HG03520 (cell line): ENCODE measurements at regions not wholly inside any gene's neighbourhood (a gene's known extent, or its start where the extent isn't known, plus 50 kb on each side); places are given as distances from the start of the nearest gene placed in this dataset.

ENCODE experiments used
- ATAC-seq: cut with Tn5 transposase; IDR thresholded peaks from one replicate; pipeline ENCODE4 v1.9.1; 2021; ENCODE audit warnings: mild to moderate bottlenecking, moderate library complexity; ENCODE audit not compliant: unreplicated experiment

DNA sequence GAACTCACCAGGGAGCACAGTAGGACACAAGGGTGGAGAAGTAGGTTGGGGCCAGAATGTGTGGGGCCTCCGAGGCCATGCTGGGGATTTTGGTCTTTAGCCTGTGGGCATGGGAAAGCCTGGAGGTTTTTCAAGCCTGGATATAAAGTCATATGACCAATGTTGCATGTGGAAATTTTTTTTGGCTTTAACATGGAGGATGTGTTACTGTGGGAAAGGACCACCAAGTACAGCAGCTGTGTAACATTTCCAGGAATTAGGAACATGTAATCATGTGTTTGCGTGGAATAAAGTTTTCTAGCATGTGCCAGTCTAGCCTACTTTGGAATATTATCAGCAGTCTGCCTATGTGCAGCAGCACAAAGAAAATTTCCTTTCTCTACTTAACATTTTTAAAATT is 78.5 kb downstream of the TNFSF18 start:
- ATAC-seq, result no peak

DNA sequence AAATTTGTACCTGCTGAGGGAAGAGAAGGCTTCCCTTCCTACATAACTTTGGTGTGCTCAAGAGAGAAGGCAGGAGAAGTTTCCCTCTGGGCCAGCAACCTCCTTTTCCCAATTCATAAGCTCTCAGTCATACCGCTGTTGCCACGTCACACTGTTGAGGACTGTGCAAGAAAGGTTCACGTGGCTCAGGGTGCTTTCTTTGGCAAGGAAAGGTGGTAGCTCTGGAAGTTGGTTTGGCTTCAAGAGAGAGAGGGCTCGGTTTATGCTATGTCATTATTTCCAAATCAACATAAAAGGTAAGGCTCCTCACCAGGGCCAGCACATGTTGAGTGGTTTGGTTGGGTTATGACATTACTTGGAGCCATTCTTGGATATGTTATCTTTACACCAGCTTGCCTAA is 77.3 kb downstream of the TNFSF18 start:
- ATAC-seq, result no peak

DNA sequence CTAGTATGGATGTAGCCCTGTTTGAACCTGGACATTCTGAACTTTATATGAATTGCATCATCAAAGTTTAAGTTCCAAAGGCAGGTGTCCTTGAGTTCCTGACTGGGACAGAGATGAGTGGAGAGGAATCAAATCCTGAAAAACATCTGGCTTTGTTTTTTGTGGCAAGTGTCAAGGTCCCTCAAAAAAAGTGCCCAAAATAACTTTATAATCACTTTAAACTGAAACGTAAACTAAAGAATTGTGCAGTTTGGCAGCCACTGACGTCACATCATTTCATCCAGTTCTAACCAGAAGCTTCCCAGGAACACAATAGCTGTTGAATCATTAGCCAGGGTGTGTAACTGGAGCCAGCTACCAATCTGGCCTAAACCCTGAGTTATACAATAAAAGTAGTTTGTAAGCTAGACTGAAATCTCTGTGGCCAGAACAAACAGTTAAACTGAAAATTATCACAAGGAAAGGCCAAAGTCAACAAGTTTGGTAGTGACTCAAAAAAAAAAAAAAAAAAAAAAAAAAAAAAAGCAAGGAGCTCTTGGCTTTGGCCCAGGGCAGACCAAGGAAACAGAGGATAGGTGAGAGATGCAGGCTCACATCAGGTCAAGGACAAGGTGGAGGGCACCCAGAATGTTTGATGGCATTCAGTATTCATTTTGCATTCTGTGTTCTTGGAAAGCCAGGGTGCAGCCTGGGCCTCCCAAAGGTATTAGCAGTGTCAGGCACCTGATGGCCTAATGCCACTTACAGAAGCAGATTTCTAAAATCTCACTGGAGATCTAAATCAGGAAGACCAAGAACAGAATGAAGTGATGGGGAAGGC is 74.3 kb downstream of the TNFSF18 start:
- no peak for ATAC-seq

DNA sequence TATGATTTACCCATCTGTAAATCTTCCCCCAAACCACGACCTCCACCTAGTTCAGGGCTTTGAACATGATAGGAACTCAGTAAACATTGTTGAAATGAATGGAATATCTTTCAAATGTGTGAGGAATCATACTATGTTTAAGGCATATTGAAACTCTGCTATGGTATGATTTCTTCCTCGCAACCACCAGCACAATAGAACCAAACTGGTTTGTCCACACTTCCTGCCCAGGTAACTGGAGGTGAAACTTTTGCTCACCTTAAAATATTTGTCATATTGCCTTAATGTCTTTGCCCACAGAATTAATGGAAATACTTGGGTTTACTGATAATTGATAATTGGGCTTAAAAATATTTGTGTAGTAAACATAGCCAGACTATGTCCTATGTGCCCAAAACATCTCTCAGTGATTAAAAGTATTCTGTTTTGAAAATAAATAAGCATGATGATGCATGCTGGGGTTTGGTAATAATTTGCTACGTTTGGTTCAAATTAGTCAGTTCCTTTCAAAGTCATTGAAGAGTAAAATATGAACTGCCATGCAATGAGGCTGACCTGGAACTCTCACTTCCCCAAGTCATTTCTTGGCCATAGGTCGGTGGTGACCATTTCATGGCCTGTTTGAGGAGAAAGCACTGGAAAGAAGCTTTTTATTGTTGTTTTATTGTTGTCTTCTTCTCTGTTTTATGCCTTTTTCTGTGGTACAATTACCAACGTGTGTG is 73.3 kb downstream of the TNFSF18 start:
- ATAC-seq, result no peak

DNA sequence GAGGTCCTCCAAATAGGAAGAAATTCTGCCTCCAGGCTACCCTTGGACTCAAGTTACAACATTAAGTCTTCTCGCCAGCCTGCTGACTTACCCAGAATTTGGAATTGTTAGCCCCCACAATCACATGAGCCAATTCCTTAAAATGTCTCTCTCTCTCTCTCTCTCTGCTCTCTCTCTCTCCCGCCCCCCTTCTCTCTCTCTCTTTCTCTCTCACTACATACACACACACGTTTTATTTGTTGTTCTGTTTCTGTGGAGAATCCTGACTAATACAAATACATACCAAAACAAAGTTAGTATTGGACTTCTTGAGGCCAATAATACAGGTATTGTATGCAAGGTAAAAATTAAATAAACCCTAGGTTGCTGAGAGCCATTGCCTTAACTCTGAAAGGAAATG is 72.1 kb downstream of the TNFSF18 start:
- no peak for ATAC-seq

DNA sequence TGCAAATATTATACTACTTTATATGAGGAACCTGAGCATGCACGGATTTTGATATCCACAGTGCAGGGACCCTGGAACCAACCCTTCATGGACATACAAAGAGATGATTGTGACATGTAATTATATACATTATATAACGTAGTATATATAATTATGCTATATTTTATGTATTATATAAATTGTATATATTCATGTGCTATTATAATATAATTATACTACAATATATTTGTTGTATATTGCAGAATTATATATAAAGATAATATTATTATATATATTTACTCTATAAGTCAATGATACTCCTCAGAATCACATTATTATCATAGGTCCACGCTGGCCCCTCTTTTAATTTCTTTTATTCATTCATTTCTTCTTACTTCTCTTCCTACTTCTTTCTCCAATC is 70.9 kb downstream of the TNFSF18 start:
- no peak for ATAC-seq

DNA sequence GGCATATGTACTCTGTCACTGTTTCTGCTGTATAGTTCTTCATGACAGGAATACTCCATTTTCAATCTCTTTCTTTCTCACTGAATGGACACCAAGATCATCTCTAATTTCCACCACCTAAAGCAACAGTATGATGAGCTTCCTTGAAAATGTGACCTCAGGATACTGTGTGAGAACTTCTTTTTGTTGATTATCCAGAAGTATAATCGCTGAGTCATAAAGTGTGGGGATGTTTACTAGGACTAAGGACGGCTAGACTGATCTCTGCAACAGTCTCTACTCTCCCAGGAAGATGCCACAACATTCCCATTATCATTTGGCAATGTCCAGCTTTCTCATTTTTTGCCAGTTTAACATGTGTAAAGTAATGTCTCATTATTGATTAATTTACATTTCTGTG is 70.3 kb downstream of the TNFSF18 start:
- ATAC-seq, result no peak

DNA sequence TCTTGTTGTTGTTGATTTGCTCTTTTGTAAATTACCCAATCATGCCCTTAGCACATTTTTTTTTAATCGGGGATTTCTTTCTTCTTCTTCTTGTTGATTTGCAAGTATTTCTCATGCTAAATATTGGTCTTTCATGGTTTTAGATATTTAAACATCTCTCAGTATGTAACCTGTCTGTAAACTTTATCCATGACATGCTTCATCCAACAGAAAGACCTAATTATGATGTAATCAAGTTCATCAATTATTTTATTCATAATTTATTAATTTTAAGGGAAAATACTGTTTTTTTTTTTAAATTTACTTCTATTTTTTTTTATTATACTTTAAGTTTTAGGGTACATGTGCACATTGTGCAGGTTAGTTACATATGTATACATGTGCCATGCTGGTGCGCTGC is 69.8 kb downstream of the TNFSF18 start:
- ATAC-seq, result no peak
